ENCODE measurements at regions not wholly inside any gene's neighbourhood (a gene's known extent, or its start where the extent isn't known, plus 50 kb on each side); places are given as distances from the start of the nearest gene placed in this dataset.

- no peak for DNase-seq (ENCODE audit: extremely low read depth, low read depth)
- no peak for TF ChIP-seq CTCF (IDR thresholded peaks at IDR 0.05; ENCODE audit: low read depth, low read length)
Observed at GRCh38 chr4:124786634-124787033, 74.1 kb upstream of the ANKRD50 start.

- no peak for DNase-seq (ENCODE audit: extremely low read depth, low read depth)
- no peak for TF ChIP-seq CTCF (IDR thresholded peaks at IDR 0.05; ENCODE audit: low read depth, low read length)
Observed at GRCh38 chr4:124785645-124786044, 73.1 kb upstream of the ANKRD50 start.

DNA sequence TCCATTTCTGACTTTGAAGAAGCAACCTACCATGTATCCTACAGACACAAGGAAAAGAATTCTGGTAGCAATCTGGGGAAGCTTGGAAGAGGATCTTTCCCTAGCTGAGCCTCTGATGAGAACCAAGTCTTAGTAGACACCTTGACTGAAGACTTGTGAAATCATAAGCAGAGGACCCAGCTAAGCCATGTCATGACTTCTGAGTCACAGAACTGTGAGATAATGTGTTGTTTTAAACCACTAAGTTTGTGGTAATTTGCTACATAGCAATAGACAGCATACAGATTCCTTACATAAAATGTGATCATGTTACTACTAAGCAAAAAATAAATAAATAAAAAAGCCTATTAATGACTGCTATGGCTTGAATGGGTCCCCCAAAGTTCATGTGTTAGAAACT, 71.3 kb upstream of the ANKRD50 start:
- TF ChIP-seq CTCF (IDR thresholded peaks at IDR 0.05; ENCODE audit: low read depth, low read length) = no peak
- DNase-seq (ENCODE audit: extremely low read depth, low read depth) = no peak

DNA sequence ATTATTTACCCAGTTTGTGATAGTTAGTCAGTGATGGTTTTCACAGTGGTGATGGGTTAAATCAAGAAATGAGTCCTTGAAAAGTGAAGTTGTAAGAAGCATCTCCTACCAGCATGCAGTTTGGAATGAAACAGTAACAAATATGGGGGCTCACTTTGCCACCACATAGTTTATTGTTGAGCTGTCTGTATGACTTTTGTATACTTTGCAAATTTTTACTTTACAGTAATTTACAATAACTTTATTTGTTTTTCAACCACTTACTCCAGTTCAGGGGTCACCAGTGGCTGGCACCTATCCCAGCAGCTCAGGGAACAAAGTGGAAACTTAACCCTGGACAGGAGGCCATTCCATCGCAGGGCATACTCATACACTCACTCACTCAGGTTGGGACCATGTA, 64.5 kb upstream of the ANKRD50 start:
- TF ChIP-seq CTCF (IDR thresholded peaks at IDR 0.05; ENCODE audit: low read depth, low read length) = no peak

DNA sequence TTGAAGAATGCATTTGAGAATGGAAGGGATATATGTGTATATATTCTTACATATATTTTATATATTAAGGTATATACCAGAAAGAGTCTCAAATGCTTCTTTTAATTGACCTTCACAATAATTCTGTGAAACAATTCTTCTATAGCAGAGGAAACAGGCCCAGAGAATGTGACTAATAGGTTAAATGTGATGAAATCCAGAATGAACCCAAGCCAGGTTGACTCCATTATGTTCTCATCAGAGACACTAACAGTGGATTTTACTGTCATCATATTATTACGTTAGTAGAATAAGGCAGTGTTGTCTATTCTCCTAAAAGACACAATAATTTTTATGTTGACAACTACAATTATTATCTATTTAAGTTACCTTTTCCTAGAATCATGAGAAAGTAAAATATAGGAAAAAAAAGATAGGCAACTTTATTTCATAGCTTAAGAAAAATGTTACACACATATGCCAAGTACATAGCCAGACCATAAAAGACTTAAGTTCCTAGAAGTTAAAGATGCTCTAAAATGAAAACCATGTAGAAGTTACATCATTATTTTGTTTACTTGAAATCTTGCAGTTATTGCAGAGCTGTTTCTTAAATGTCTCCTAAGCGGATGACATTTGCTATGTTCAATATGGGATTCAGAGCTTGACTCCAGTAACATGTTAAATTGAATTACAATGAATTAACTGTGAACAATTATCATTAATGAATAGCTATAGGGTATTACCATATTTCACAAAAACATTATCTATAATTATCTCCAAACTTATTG, 56.2 kb upstream of the ANKRD50 start:
- DNase-seq (ENCODE audit: extremely low read depth, low read depth) = no peak
- no peak for TF ChIP-seq CTCF (IDR thresholded peaks at IDR 0.05; ENCODE audit: low read depth, low read length)

More for the DNA sequence above, 64.5 kb upstream of the ANKRD50 start:
- no peak for DNase-seq (ENCODE audit: extremely low read depth, low read depth)

DNA sequence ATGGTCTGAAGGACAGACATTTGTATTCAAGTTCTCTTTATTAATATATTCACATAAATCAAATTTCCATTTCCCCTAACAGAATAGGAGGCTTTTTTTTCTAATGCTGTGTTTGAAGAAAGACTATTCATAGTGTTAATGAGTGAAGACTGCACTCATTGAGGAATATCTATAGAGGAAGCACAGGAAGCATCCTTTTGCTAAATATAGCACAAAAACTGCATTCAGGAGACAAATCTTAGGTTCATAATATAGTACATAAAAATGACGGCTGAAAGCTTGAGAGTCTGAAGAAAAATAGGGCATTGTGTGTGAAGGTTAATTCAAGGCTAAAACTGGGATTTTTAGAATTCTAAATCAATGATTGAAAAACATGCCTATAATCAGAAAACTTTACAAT, 50.4 kb upstream of the ANKRD50 start:
- no peak for DNase-seq (ENCODE audit: extremely low read depth, low read depth)
- TF ChIP-seq CTCF (IDR thresholded peaks at IDR 0.05; ENCODE audit: low read depth, low read length) = no peak

Measured in AG09319 (cell line).